NCI-H82 treated with DMSO at 0.1 percent for 48 hours (cell line): ENCODE measurements at regions not wholly inside any gene's neighbourhood (a gene's known extent, or its start where the extent isn't known, plus 50 kb on each side); places are given as distances from the start of the nearest gene placed in this dataset.

Experiments
- DNase-seq: peaks from one replicate; lab custom pipeline; 2025; ENCODE audit not compliant: unreplicated experiment; lab: John Stamatoyannopoulos, UW

GRCh38 chr7:81606078-81606863, 163.6 kb downstream of the HGF start:
- no peak for DNase-seq

GRCh38 chr7:81605493-81605892, 164.4 kb downstream of the HGF start:
- DNase-seq: no peak

GRCh38 chr7:81604808-81605174, 165.1 kb downstream of the HGF start:
- no peak for DNase-seq

GRCh38 chr7:81604075-81604807, 165.6 kb downstream of the HGF start:
- no peak for DNase-seq

GRCh38 chr7:81600608-81601007, 169.2 kb downstream of the HGF start:
- DNase-seq: no peak

- no peak for DNase-seq
These were observed 170.9 kb downstream of the HGF start for GRCh38 chr7:81598951-81599350.

- DNase-seq: no peak
These were observed 175.1 kb downstream of the HGF start for GRCh38 chr7:81594767-81595166.

- DNase-seq: no peak
These were observed 179.7 kb downstream of the HGF start for GRCh38 chr7:81590131-81590530.

GRCh38 chr7:81584667-81585066, 185.2 kb downstream of the HGF start:
- no peak for DNase-seq

GRCh38 chr7:81583882-81584533, 185.8 kb downstream of the HGF start:
- DNase-seq: no peak

GRCh38 chr7:81583090-81583489, 186.8 kb downstream of the HGF start:
- no peak for DNase-seq

- no peak for DNase-seq
These were observed 192.1 kb downstream of the HGF start for GRCh38 chr7:81577642-81578340.

GRCh38 chr7:81574723-81575326, 195.0 kb downstream of the HGF start:
- no peak for DNase-seq

GRCh38 chr7:81573932-81574331, 195.9 kb downstream of the HGF start:
- no peak for DNase-seq

GRCh38 chr7:81573128-81573527, 196.7 kb downstream of the HGF start:
- DNase-seq: no peak

- no peak for DNase-seq
These were observed 207.3 kb downstream of the HGF start for GRCh38 chr7:81562581-81562980.

- no peak for DNase-seq
These were observed 209.1 kb downstream of the HGF start for GRCh38 chr7:81560708-81561107.

GRCh38 chr7:81549484-81550016, 220.3 kb downstream of the HGF start:
- no peak for DNase-seq

GRCh38 chr7:81534996-81535395, 234.9 kb downstream of the HGF start:
- no peak for DNase-seq

GRCh38 chr7:81534446-81534845, 235.4 kb downstream of the HGF start:
- DNase-seq: no peak

GRCh38 chr7:81533931-81534330, 235.9 kb downstream of the HGF start:
- no peak for DNase-seq
